ENCODE measurements at regions not wholly inside any gene's neighbourhood (a gene's known extent, or its start where the extent isn't known, plus 50 kb on each side); places are given as distances from the start of the nearest gene placed in this dataset.

GRCh38 chr12:30155001-30155730 is 371.4 kb upstream of the TMTC1 start:
- no peak for TF ChIP-seq CTCF (IDR thresholded peaks at IDR 0.05; ENCODE audit: low read length, missing control alignments)
- H3K4me3 ChIP-seq (replicated peaks; ENCODE audit: low read depth, low read length) = no peak overlapping the region
- DNase-seq (ENCODE audit: low read depth) = peak; percentile 28

- no peak for DNase-seq (ENCODE audit: low read depth)
- no peak overlapping the region for H3K4me3 ChIP-seq (replicated peaks; ENCODE audit: low read depth, low read length)
- TF ChIP-seq CTCF (IDR thresholded peaks at IDR 0.05; ENCODE audit: low read length, missing control alignments) = no peak
Observed at GRCh38 chr12:30153981-30154380, 370.2 kb upstream of the TMTC1 start.

- H3K4me3 ChIP-seq (replicated peaks; ENCODE audit: low read depth, low read length) = no peak overlapping the region
- no peak for DNase-seq (ENCODE audit: low read depth)
- no peak for TF ChIP-seq CTCF (IDR thresholded peaks at IDR 0.05; ENCODE audit: low read length, missing control alignments)
Observed at GRCh38 chr12:30152705-30153104, 369.0 kb upstream of the TMTC1 start.

- no peak for TF ChIP-seq CTCF (IDR thresholded peaks at IDR 0.05; ENCODE audit: low read length, missing control alignments)
- no peak for DNase-seq (ENCODE audit: low read depth)
- no peak overlapping the region for H3K4me3 ChIP-seq (replicated peaks; ENCODE audit: low read depth, low read length)
Observed at GRCh38 chr12:30151831-30152230, 368.1 kb upstream of the TMTC1 start.

- TF ChIP-seq CTCF (IDR thresholded peaks at IDR 0.05; ENCODE audit: low read length, missing control alignments) = no peak
- DNase-seq (ENCODE audit: low read depth) = no peak
- no peak overlapping the region for H3K4me3 ChIP-seq (replicated peaks; ENCODE audit: low read depth, low read length)
Observed at GRCh38 chr12:30146561-30146960, 362.8 kb upstream of the TMTC1 start.

GRCh38 chr12:30145684-30146032 is 361.9 kb upstream of the TMTC1 start:
- H3K4me3 ChIP-seq (replicated peaks; ENCODE audit: low read depth, low read length) = no peak overlapping the region
- no peak for DNase-seq (ENCODE audit: low read depth)
- no peak for TF ChIP-seq CTCF (IDR thresholded peaks at IDR 0.05; ENCODE audit: low read length, missing control alignments)

Data from fibroblast of pulmonary artery (primary cell).